ENCODE measurements at regions not wholly inside any gene's neighbourhood (a gene's known extent, or its start where the extent isn't known, plus 50 kb on each side); places are given as distances from the start of the nearest gene placed in this dataset.

DNA sequence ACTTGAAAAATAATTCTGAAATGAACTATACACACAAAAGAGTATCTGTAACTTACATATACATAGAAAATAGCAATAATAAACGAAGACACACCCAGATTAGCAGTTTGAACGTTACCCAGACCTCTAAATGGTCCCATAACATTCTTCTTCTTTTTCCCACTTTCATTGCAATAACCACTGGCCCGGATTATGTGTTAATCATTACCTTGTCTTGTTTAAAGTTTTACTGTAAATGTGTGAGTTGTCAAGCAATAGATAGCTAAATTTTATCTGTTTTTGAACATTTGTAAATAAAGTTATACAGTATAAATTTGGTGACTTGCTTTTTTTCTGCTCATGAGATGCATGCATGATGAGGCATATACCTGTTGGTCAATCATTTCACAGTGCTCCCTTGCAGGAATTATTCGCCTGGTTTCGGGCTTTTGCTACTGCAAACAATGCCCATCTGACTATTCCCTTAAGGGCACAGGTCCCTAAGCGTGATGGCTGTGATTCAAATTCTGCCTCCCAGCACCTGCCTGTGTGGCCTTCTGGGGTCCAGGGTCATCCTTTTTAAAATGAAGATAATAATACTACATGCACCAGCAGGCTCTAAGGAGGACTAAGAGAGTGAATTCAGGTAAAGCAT, 66.1 kb downstream of the GADD45G start:
- TF ChIP-seq NRF1 (IDR thresholded peaks at IDR 0.05; ENCODE audit: low read depth, low read length) (no peak), RFX5 (IDR thresholded peaks at IDR 0.05; ENCODE audit: low read length) (no peak), POLR2AphosphoS5 (IDR thresholded peaks at IDR 0.05; ENCODE audit: low read depth, low read length) (no peak), MXI1 (IDR thresholded peaks at IDR 0.05; ENCODE audit: low read depth, low read length) (no peak), JUND (IDR thresholded peaks at IDR 0.05) (no peak)
- TF ChIP-seq, protein P1, sequence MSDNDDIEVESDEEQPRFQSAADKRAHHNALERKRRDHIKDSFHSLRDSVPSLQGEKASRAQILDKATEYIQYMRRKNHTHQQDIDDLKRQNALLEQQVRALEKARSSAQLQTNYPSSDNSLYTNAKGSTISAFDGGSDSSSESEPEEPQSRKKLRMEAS (IDR thresholded peaks at IDR 0.05; ENCODE audit: low read depth) = no peak
- TF ChIP-seq, protein P2, sequence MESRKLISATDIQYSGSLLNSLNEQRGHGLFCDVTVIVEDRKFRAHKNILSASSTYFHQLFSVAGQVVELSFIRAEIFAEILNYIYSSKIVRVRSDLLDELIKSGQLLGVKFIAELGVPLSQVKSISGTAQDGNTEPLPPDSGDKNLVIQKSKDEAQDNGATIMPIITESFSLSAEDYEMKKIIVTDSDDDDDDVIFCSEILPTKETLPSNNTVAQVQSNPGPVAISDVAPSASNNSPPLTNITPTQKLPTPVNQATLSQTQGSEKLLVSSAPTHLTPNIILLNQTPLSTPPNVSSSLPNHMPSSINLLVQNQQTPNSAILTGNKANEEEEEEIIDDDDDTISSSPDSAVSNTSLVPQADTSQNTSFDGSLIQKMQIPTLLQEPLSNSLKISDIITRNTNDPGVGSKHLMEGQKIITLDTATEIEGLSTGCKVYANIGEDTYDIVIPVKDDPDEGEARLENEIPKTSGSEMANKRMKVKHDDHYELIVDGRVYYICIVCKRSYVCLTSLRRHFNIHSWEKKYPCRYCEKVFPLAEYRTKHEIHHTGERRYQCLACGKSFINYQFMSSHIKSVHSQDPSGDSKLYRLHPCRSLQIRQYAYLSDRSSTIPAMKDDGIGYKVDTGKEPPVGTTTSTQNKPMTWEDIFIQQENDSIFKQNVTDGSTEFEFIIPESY (IDR thresholded peaks at IDR 0.05; ENCODE audit: borderline replicate concordance, low read depth) = no peak

Data from SK-N-SH (cell line).